H1 (cell line): ENCODE measurements at regions not wholly inside any gene's neighbourhood (a gene's known extent, or its start where the extent isn't known, plus 50 kb on each side); places are given as distances from the start of the nearest gene placed in this dataset.

Source experiments
- CTCF ChIA-PET: fragments of 300-600 bp; sonication (Branson Sonifier 250); formaldehyde crosslinking; loops from one replicate; lab custom pipeline; 2021; ENCODE audit not compliant: partially characterized antibody; lab: Charles Lee
- POLR2A ChIA-PET: fragments of 300-600 bp; sonication (Branson Sonifier 250); formaldehyde crosslinking; loops from one replicate; lab custom pipeline; 2021; ENCODE audit warnings: inconsistent platforms; ENCODE audit not compliant: partially characterized antibody; lab: Charles Lee
- DNase-seq, 2 experiments: peaks; one replicate each; pipeline versions ENCODE4 v3.0.0 to v3.0.0-alpha.2; 2010 to 2022; ENCODE audit warnings: low spot score in 2 of 2, low read depth in 1 of 2, mixed read lengths in 1 of 2
- FAIRE-seq: peaks from 2 replicates; lab custom pipeline; 2011; peaks lifted over from hg19 to GRCh38; lab: Jason Lieb, UNC
- H2AFZ ChIP-seq: 2 replicates; pipeline ENCODE4 v1.8.1; 2012; ENCODE audit warnings: low read length, inconsistent platforms
- H2AK5ac ChIP-seq: 2 replicates; pipeline ENCODE4 v1.6.1; 2013; ENCODE audit warnings: low read depth, low read length
- H2BK120ac ChIP-seq: replicated peaks from 2 replicates; pipeline ENCODE3; 2013; ENCODE audit warnings: low read depth, low read length, inconsistent platforms
- H2BK12ac ChIP-seq: 2 replicates; pipeline ENCODE4 v1.6.1; 2013; ENCODE audit warnings: low read depth, low read length
- H2BK15ac ChIP-seq: 2 replicates; pipeline ENCODE4 v1.6.1; 2013; ENCODE audit warnings: low read length
- H2BK20ac ChIP-seq: 2 replicates; pipeline ENCODE4 v1.6.1; 2013; ENCODE audit warnings: low read length
- H2BK5ac ChIP-seq: 2 replicates; pipeline ENCODE4 v1.6.1; 2013; ENCODE audit warnings: low read depth, low read length
- H3K14ac ChIP-seq: 2 replicates; pipeline ENCODE4 v1.6.1; 2013; ENCODE audit warnings: inconsistent platforms; ENCODE audit not compliant: insufficient read length
- H3K18ac ChIP-seq: 2 replicates; pipeline ENCODE4 v1.6.1; 2013; ENCODE audit warnings: low read length; ENCODE audit errors: extremely low read depth
- H3K23ac ChIP-seq: 2 replicates; pipeline ENCODE4 v1.6.1; 2013; ENCODE audit warnings: inconsistent platforms; ENCODE audit not compliant: insufficient read length
- H3K23me2 ChIP-seq: 2 replicates; pipeline ENCODE4 v1.6.1; 2013; ENCODE audit warnings: low read depth, low read length
- H3K27ac ChIP-seq: 2 replicates; pipeline ENCODE4 v1.6.1; 2011; ENCODE audit warnings: low read depth, low read length, inconsistent platforms
- H3K27me3 ChIP-seq, 4 experiments: replicated peaks in 1 of 4; 1 replicate in 1 of 4; 2 replicates in 3 of 4; pipeline versions ENCODE4 v1.6.1 to v1.8.1; 2011 to 2013; ENCODE audit warnings: low read length in 3 of 4, mild to moderate bottlenecking in 3 of 4, inconsistent platforms in 2 of 4, mixed read lengths in 2 of 4, moderate library complexity in 1 of 4; ENCODE audit not compliant: control insufficient read depth in 3 of 4, insufficient read depth in 3 of 4; ENCODE audit errors: extremely low read depth in 1 of 4
- H3K36me3 ChIP-seq, 4 experiments: 2 replicates each; pipeline versions ENCODE4 v1.6.1 to v1.8.1; 2011 to 2013; ENCODE audit warnings: mild to moderate bottlenecking in 4 of 4, low read length in 3 of 4, moderate library complexity in 2 of 4, control low read depth in 1 of 4, inconsistent platforms in 1 of 4; ENCODE audit not compliant: insufficient read depth in 4 of 4, control insufficient read depth in 2 of 4
- H3K4ac ChIP-seq: replicated peaks from 2 replicates; pipeline ENCODE3; 2013; ENCODE audit warnings: low read length, low read depth, mixed read lengths, inconsistent platforms; ENCODE audit not compliant: insufficient read length
- H3K4me1 ChIP-seq, 4 experiments: replicated peaks in 1 of 4; 1 replicate in 1 of 4; 2 replicates in 3 of 4; pipeline versions ENCODE4 v1.6.1 to v1.8.1; 2011 to 2013; ENCODE audit warnings: low read length in 3 of 4, inconsistent platforms in 2 of 4, mixed read lengths in 1 of 4; ENCODE audit not compliant: insufficient read depth in 4 of 4, control insufficient read depth in 3 of 4
- H3K4me2 ChIP-seq, 2 experiments: 2 replicates each; pipeline versions ENCODE4 v1.6.1 to v1.8.1; 2011 to 2013; ENCODE audit warnings: low read depth in 2 of 2, low read length in 2 of 2, control low read depth in 1 of 2, inconsistent platforms in 1 of 2, mild to moderate bottlenecking in 1 of 2; ENCODE audit not compliant: insufficient read depth in 1 of 2
- H3K4me3 ChIP-seq, 4 experiments: fragments of 200-600, 300-600 bp in 1 of 4; sonication (generic), shearing (Covaris generic), sonication (Bioruptor Twin) in 1 of 4; 2 replicates each; pipeline versions ENCODE4 v1.5.1 to v1.8.1; 2011 to 2016; ENCODE audit warnings: low read length in 4 of 4, low read depth in 3 of 4, control low read depth in 2 of 4, inconsistent platforms in 2 of 4, mild to moderate bottlenecking in 2 of 4, mixed read lengths in 1 of 4, moderate library complexity in 1 of 4; ENCODE audit not compliant: insufficient read depth in 2 of 4; ENCODE audit errors: extremely low read depth in 1 of 4
- H3K56ac ChIP-seq: replicated peaks from 2 replicates; pipeline ENCODE3; 2013; ENCODE audit warnings: low read depth, mild to moderate bottlenecking, mixed read lengths, low read length, inconsistent platforms; ENCODE audit not compliant: insufficient read length
- H3K79me1 ChIP-seq: 2 replicates; pipeline ENCODE4 v1.6.1; 2013; ENCODE audit warnings: low read depth, low read length, control low read depth
- H3K79me2 ChIP-seq, 2 experiments: 2 replicates each; pipeline versions ENCODE4 v1.6.1 to v1.8.1; 2012 to 2013; ENCODE audit warnings: low read length in 2 of 2, mild to moderate bottlenecking in 2 of 2, inconsistent platforms in 1 of 2; ENCODE audit not compliant: insufficient read depth in 2 of 2, control insufficient read depth in 1 of 2
- H3K9ac ChIP-seq, 4 experiments: replicated peaks in 1 of 4; 1 replicate in 1 of 4; 2 replicates in 3 of 4; pipeline versions ENCODE4 v1.6.1 to v1.8.1; 2011 to 2013; ENCODE audit warnings: low read depth in 3 of 4, low read length in 3 of 4, control low read depth in 2 of 4, mild to moderate bottlenecking in 2 of 4, moderate library complexity in 2 of 4, inconsistent platforms in 1 of 4; ENCODE audit errors: extremely low read depth in 1 of 4
- H3K9me3 ChIP-seq, 2 experiments: 2 replicates each; pipeline versions ENCODE4 v1.6.1 to v1.8.1; 2012 to 2013; ENCODE audit warnings: mild to moderate bottlenecking in 2 of 2, moderate library complexity in 2 of 2, control low read depth in 1 of 2, inconsistent platforms in 1 of 2, low read depth in 1 of 2, low read length in 1 of 2, mixed read lengths in 1 of 2; ENCODE audit not compliant: insufficient read depth in 2 of 2
- H4K20me1 ChIP-seq, 2 experiments: replicated peaks in 1 of 2; 2 replicates each; pipeline versions ENCODE3 to v1.8.1; 2011 to 2013; ENCODE audit warnings: inconsistent platforms in 2 of 2, low read length in 2 of 2, mild to moderate bottlenecking in 1 of 2; ENCODE audit not compliant: insufficient read depth in 2 of 2, control insufficient read depth in 1 of 2
- H4K5ac ChIP-seq: 2 replicates; pipeline ENCODE4 v1.6.1; 2013; ENCODE audit warnings: low read length, low read depth, mixed read lengths, inconsistent platforms; ENCODE audit not compliant: insufficient read length
- H4K8ac ChIP-seq: 2 replicates; pipeline ENCODE4 v1.8.0; 2013; ENCODE audit warnings: mild to moderate bottlenecking, moderate library complexity, low read length, inconsistent platforms; ENCODE audit not compliant: insufficient read depth; ENCODE audit errors: extremely low read depth
- H4K91ac ChIP-seq: replicated peaks from 2 replicates; pipeline ENCODE3; 2013; ENCODE audit warnings: low read length, mixed read lengths, inconsistent platforms; ENCODE audit not compliant: insufficient read length
- ASH2L ChIP-seq: fragments of 200-600, 300-600 bp; sonication (generic); IDR thresholded peaks from one replicate; pipeline ENCODE4 v1.7.1; 2017; ENCODE audit warnings: low read length
- BRCA1 ChIP-seq: IDR thresholded peaks from 2 replicates; pipeline ENCODE4 v1.6.1; 2012; ENCODE audit warnings: low read depth, low read length, improper control_type of control experiment
- CBX8 ChIP-seq: fragments of 300-800, 300-1000 bp; sonication (generic); IDR thresholded peaks from 2 replicates; pipeline ENCODE4 v1.7.1; 2016; ENCODE audit warnings: low read depth, low read length, borderline replicate concordance
- CEBPB ChIP-seq: IDR thresholded peaks from 2 replicates; pipeline ENCODE4 v1.6.1; 2012; ENCODE audit warnings: low read depth, low read length
- E2F6 ChIP-seq: IDR thresholded peaks from 2 replicates; pipeline ENCODE4 v1.6.1; 2012; ENCODE audit warnings: inconsistent platforms
- EZH2 ChIP-seq: fragments of 200-600 bp; sonication (generic); IDR thresholded peaks from 2 replicates; pipeline ENCODE4 v1.7.1; 2012; ENCODE audit warnings: low read depth, mild to moderate bottlenecking, moderate library complexity, low read length, inconsistent platforms; ENCODE audit not compliant: severe bottlenecking
- JUND ChIP-seq: IDR thresholded peaks from 2 replicates; pipeline ENCODE4 v1.6.1; 2011; ENCODE audit warnings: mild to moderate bottlenecking, improper control_type of control experiment, low read length
- POLR2A ChIP-seq, 2 experiments: IDR thresholded peaks; 1 replicate in 1 of 2; 2 replicates in 1 of 2; pipeline ENCODE4 v1.6.1; 2011; ENCODE audit warnings: low read depth in 2 of 2, low read length in 2 of 2, mild to moderate bottlenecking in 2 of 2; ENCODE audit errors: control extremely low read depth in 1 of 2
- POLR2AphosphoS5 ChIP-seq: IDR thresholded peaks from 2 replicates; pipeline ENCODE4 v1.6.1; 2011; ENCODE audit warnings: low read depth, low read length
- SRF ChIP-seq: IDR thresholded peaks from 2 replicates; pipeline ENCODE4 v1.6.1; 2011; ENCODE audit warnings: mild to moderate bottlenecking, low read depth, low read length, moderate library complexity
- TAF7 ChIP-seq: optimal IDR thresholded peaks from 2 replicates; pipeline ENCODE3; 2011; ENCODE audit warnings: low read depth, mild to moderate bottlenecking, inconsistent platforms, low read length, moderate library complexity, borderline replicate concordance
- TBP ChIP-seq: IDR thresholded peaks from 2 replicates; pipeline ENCODE4 v1.6.1; 2011; ENCODE audit warnings: low read depth, low read length, improper control_type of control experiment
- TEAD4 ChIP-seq: IDR thresholded peaks from 2 replicates; pipeline ENCODE4 v1.6.1; 2012; ENCODE audit warnings: low read depth, low read length, inconsistent platforms, mixed read lengths
- USF2 ChIP-seq: IDR thresholded peaks from 2 replicates; pipeline ENCODE4 v1.6.1; 2011; ENCODE audit warnings: low read length, improper control_type of control experiment
- WGBS, 2 experiments: shearing (Covaris generic) in 1 of 2; methylation state at CpG; one replicate each; pipeline versions ENCODE4 v1.1.6 to v1.1.7; 2013 to 2015; ENCODE audit warnings: low lambda C conversion rate in 2 of 2, mixed read lengths in 2 of 2, inconsistent platforms in 1 of 2, low coverage in 1 of 2, missing lambda C conversion rate in 1 of 2; ENCODE audit not compliant: insufficient replicate concordance in 2 of 2, insufficient coverage in 1 of 2, insufficient read length in 1 of 2; ENCODE audit errors: extremely low coverage in 1 of 2, missing lambda C conversion rate in 1 of 2; 5-methylcytosine and 5-hydroxymethylcytosine counted together

- TF ChIP-seq TBP (no peak), ASH2L (no peak), POLR2A (IDR thresholded peaks at IDR 0.05; ENCODE audit: control extremely low read depth in 1 of 2, low read depth in 2 of 2, low read length in 2 of 2) (no peak), TEAD4 (no peak), EZH2 (no peak), USF2 (no peak), POLR2AphosphoS5 (no peak), CEBPB (no peak), E2F6 (no peak), CBX8 (no peak), TAF7 (no peak), JUND (no peak), SRF (no peak), BRCA1 (no peak)
- Histone ChIP-seq H3K4me1 (peaks cover 0 to 3% (median 0%) of the 10 kb centered on the region in 4 experiments; a peak in 2 of 7 replicates), H2BK15ac (no peak overlapping the region), H3K27me3 (no peaks in the 10 kb centered on the region), H2BK5ac (no peak overlapping the region), H2AFZ (no peak overlapping the region), H2BK20ac (no peak overlapping the region), H3K36me3 (no peaks in the 10 kb centered on the region), H3K79me2 (no peaks in the 10 kb centered on the region), H2BK120ac (no peak overlapping the region), H3K27ac (no peak overlapping the region), H3K79me1 (no peaks in the 10 kb centered on the region), H3K56ac (no peak overlapping the region), H3K9me3 (no peaks in the 10 kb centered on the region), H4K5ac (no peak overlapping the region), H4K91ac (no peak overlapping the region), H3K18ac (no peak overlapping the region), H3K23me2 (no peaks in the 10 kb centered on the region; the same call in 1 of the 2 replicates), H3K14ac (no peak overlapping the region), H3K4me2 (no peak overlapping the region), H4K8ac (no peak overlapping the region), H3K4me3 (no peak overlapping the region), H2AK5ac (no peak overlapping the region), H3K23ac (no peak overlapping the region), H4K20me1 (no peaks in the 10 kb centered on the region), H3K4ac (no peak overlapping the region), H3K9ac (no peak overlapping the region), H2BK12ac (no peak overlapping the region)
- FAIRE-seq (no peak), DNase-seq (no peak)
- ChIA-PET CTCF (no interaction called here), POLR2A (no interaction called here)
- 93% methylated on average over 1 of the region's 1 CpG; no CpG with 5 or more reads in 1 of the 2 experiments for WGBS, 2 experiments
Observed at GRCh38 chr12:75932241-75932640, 99.3 kb downstream of the PHLDA1 start.
